OCI-LY1 (cell line): ENCODE measurements at regions not wholly inside any gene's neighbourhood (a gene's known extent, or its start where the extent isn't known, plus 50 kb on each side); places are given as distances from the start of the nearest gene placed in this dataset.

Experiments
- H2AFZ ChIP-seq: fragments of 200-600 bp; sonication (generic), shearing (Covaris generic); 2 replicates; pipeline ENCODE4 v1.6.0; 2014; ENCODE audit warnings: antibody characterized with exemption, mild to moderate bottlenecking, low read length
- H3F3A ChIP-seq: fragments of 200-600 bp; sonication (generic), shearing (Covaris generic); 2 replicates; pipeline ENCODE4 v1.6.0; 2014; ENCODE audit warnings: mild to moderate bottlenecking, antibody characterized with exemption, low read length, moderate library complexity; ENCODE audit not compliant: insufficient read depth
- H3K27ac ChIP-seq: fragments of 200-600 bp; sonication (generic); 2 replicates; pipeline ENCODE4 v1.5.1; 2014; ENCODE audit warnings: low read length, mixed run types, mild to moderate bottlenecking, low read depth; ENCODE audit not compliant: poor library complexity, severe bottlenecking
- H3K27me3 ChIP-seq: fragments of 200-600 bp; sonication (generic); 2 replicates; pipeline ENCODE4 v1.6.0; 2014; ENCODE audit warnings: antibody characterized with exemption, mild to moderate bottlenecking, low read length, moderate library complexity; ENCODE audit not compliant: insufficient read depth
- H3K36me3 ChIP-seq: fragments of 200-600 bp; sonication (generic); 2 replicates; pipeline ENCODE4 v1.6.1; 2014; ENCODE audit warnings: mild to moderate bottlenecking, antibody characterized with exemption, low read length, moderate library complexity, mixed read lengths; ENCODE audit not compliant: insufficient read depth
- H3K4me1 ChIP-seq: fragments of 200-600 bp; sonication (generic); 2 replicates; pipeline ENCODE4 v1.5.1; 2014; ENCODE audit warnings: mild to moderate bottlenecking, low read length, moderate library complexity; ENCODE audit not compliant: insufficient read depth, severe bottlenecking
- H3K4me2 ChIP-seq: fragments of 200-600 bp; sonication (generic), shearing (Covaris generic); 2 replicates; pipeline ENCODE4 v1.6.1; 2014; ENCODE audit warnings: low read length
- H3K4me3 ChIP-seq: fragments of 200-600 bp; sonication (generic); 2 replicates; pipeline ENCODE4 v1.5.1; 2014; ENCODE audit warnings: low read length, low read depth, mild to moderate bottlenecking, mixed read lengths; ENCODE audit not compliant: poor library complexity, severe bottlenecking
- H3K79me2 ChIP-seq: fragments of 200-600 bp; shearing (Covaris generic); 2 replicates; pipeline ENCODE4 v1.6.1; 2016; ENCODE audit warnings: mixed run types, low read length, mixed read lengths; ENCODE audit not compliant: insufficient read depth
- H3K9ac ChIP-seq: fragments of 200-600 bp; sonication (generic), shearing (Covaris generic); 2 replicates; pipeline ENCODE4 v1.6.1; 2014; ENCODE audit warnings: mild to moderate bottlenecking, low read length, mixed read lengths
- H3K9me2 ChIP-seq: fragments of 200-600 bp; sonication (generic), shearing (Covaris generic); 2 replicates; pipeline ENCODE4 v1.6.1; 2014; ENCODE audit warnings: low read depth, mild to moderate bottlenecking, low read length, mixed read lengths
- H3K9me3 ChIP-seq: fragments of 200-600 bp; shearing (Covaris generic); 2 replicates; pipeline ENCODE4 v1.6.1; 2014; ENCODE audit warnings: low read length, mixed read lengths
- H4K20me1 ChIP-seq: fragments of 200-600 bp; sonication (generic), shearing (Covaris generic); 2 replicates; pipeline ENCODE4 v1.6.0; 2016; ENCODE audit warnings: mild to moderate bottlenecking, low read length; ENCODE audit not compliant: insufficient read depth
- EZH2 ChIP-seq: fragments of 200-600 bp; sonication (generic), shearing (Covaris generic); IDR thresholded peaks from 2 replicates; pipeline ENCODE4 v1.8.0; 2017; ENCODE audit warnings: borderline replicate concordance, mixed run types, mild to moderate bottlenecking, antibody characterized with exemption, low read length, moderate library complexity, mixed read lengths
- TF ChIP-seq, protein P1 (sequence below): fragments of 200-600 bp; sonication (generic), shearing (Covaris generic); IDR thresholded peaks from 2 replicates; pipeline ENCODE4 v1.5.1; 2017; ENCODE audit warnings: mild to moderate bottlenecking, antibody characterized with exemption, low read length, moderate library complexity, mixed read lengths

DNA sequence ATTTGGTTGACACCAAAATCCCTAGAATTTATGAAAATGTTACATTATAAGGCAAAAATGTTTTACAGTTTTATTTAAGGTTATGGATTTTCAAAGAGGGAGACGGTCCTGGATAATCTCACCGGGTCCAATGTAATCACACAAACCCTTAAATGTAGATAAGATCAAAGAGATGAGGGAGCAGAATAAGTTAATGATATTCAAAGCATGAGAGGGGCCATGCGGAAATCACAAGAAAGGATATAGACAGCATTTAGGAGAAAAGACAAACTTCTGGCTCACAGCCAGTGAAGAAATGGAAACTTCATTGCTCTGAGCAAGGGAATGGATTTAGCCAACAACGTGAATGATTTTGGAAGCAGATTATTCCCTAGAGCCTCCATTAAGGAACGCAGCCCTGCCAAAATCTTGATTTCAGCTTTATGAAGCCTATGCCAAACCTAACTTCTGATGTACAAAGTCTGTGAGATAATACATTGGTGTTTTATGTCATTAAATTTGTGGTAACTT lies 684.4 kb upstream of the GNPDA2 start:
- Histone ChIP-seq H3K9me2 (no peaks in the 10 kb centered on the region), H3K27me3 (no peaks in the 10 kb centered on the region), H3K36me3 (no peaks in the 10 kb centered on the region), H3F3A (no peaks in the 10 kb centered on the region), H3K79me2 (no peaks in the 10 kb centered on the region), H3K9me3 (no peaks in the 10 kb centered on the region), H3K4me1 (no peaks in the 10 kb centered on the region), H2AFZ (no peak overlapping the region), H3K9ac (no peak overlapping the region), H4K20me1 (no peaks in the 10 kb centered on the region), H3K4me3 (no peak overlapping the region), H3K4me2 (no peak overlapping the region), H3K27ac (no peak overlapping the region)
- TF ChIP-seq EZH2 = no peak
- TF ChIP-seq, protein P1, sequence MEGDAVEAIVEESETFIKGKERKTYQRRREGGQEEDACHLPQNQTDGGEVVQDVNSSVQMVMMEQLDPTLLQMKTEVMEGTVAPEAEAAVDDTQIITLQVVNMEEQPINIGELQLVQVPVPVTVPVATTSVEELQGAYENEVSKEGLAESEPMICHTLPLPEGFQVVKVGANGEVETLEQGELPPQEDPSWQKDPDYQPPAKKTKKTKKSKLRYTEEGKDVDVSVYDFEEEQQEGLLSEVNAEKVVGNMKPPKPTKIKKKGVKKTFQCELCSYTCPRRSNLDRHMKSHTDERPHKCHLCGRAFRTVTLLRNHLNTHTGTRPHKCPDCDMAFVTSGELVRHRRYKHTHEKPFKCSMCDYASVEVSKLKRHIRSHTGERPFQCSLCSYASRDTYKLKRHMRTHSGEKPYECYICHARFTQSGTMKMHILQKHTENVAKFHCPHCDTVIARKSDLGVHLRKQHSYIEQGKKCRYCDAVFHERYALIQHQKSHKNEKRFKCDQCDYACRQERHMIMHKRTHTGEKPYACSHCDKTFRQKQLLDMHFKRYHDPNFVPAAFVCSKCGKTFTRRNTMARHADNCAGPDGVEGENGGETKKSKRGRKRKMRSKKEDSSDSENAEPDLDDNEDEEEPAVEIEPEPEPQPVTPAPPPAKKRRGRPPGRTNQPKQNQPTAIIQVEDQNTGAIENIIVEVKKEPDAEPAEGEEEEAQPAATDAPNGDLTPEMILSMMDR = no peak

DNA sequence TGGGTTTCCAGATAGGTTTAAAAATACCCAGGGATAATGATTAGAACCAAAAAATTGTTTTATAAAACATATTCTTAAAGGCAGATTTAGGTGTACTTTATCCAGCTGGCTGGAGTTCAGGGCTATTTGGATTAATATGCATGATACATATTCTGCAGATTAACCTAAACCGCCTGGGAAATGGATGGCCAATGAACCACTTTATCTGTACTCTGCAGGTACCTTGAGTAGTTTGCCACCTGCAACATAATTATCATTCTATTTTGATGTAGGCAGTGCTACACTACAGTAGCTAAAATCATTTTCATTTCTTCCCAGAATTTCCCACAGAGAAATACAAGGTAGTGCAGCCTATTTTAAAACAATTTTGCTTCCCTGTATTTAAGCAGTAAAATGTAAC lies 683.2 kb upstream of the GNPDA2 start:
- Histone ChIP-seq H3K27ac (no peak overlapping the region), H2AFZ (no peak overlapping the region), H3K4me2 (no peak overlapping the region)

DNA sequence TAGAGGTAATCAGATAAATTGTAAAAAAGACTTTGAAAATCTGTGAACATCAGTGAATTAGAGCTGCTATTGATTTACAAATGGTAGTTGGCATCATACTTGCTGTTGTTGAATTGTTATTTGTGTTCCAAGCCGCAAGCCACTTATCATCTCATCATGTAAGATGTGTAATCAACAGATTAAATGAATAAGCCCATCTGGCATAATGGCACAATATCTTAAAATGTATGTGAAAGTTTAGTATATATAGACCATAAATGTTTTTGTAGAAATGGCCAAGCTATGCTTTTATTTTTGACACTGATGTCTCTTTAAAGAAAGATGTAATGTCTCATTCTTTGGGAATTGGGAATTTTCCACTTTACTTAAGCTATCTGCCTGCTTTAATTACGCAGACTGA lies 682.6 kb upstream of the GNPDA2 start:
- Histone ChIP-seq H3F3A (no peaks in the 10 kb centered on the region), H3K27me3 (no peaks in the 10 kb centered on the region), H3K4me1 (no peaks in the 10 kb centered on the region), H3K9me2 (no peaks in the 10 kb centered on the region), H3K36me3 (no peaks in the 10 kb centered on the region), H3K27ac (no peak overlapping the region), H4K20me1 (no peaks in the 10 kb centered on the region), H2AFZ (no peak overlapping the region), H3K9me3 (no peaks in the 10 kb centered on the region), H3K4me2 (no peak overlapping the region), H3K79me2 (no peaks in the 10 kb centered on the region), H3K9ac (no peak overlapping the region), H3K4me3 (no peak overlapping the region)
- TF ChIP-seq EZH2 = no peak
- TF ChIP-seq, protein P1 = no peak

More for the DNA sequence above, 683.2 kb upstream of the GNPDA2 start:
- Histone ChIP-seq H3K9me3 (no peaks in the 10 kb centered on the region), H3K27me3 (no peaks in the 10 kb centered on the region), H3F3A (no peaks in the 10 kb centered on the region), H3K36me3 (no peaks in the 10 kb centered on the region), H4K20me1 (no peaks in the 10 kb centered on the region), H3K4me3 (no peak overlapping the region), H3K9ac (no peak overlapping the region), H3K4me1 (no peaks in the 10 kb centered on the region), H3K79me2 (no peaks in the 10 kb centered on the region), H3K9me2 (no peaks in the 10 kb centered on the region)
- TF ChIP-seq EZH2 = no peak
- TF ChIP-seq, protein P1 = no peak
